ENCODE measurements at regions not wholly inside any gene's neighbourhood (a gene's known extent, or its start where the extent isn't known, plus 50 kb on each side); places are given as distances from the start of the nearest gene placed in this dataset.

GRCh38 chr20:57053793-57054552 is 212.5 kb downstream of the BMP7 start:
- no peaks in the 10 kb centered on the region for H3K27me3 ChIP-seq (ENCODE audit: low read length)
- no peaks in the 10 kb centered on the region for H3K4me1 ChIP-seq (ENCODE audit: low read length)
- H3K4me3 ChIP-seq (ENCODE audit: low read length) = no peak overlapping the region
- no peaks in the 10 kb centered on the region for H3K9me2 ChIP-seq (replicated peaks; ENCODE audit: insufficient read depth, low read length)
- H3K36me3 ChIP-seq (ENCODE audit: insufficient read depth, low read length) = no peaks in the 10 kb centered on the region
- no peaks in the 10 kb centered on the region for H4K20me1 ChIP-seq (ENCODE audit: insufficient read depth, low read depth, low read length)
- H3K9me3 ChIP-seq (ENCODE audit: low read length) = no peaks in the 10 kb centered on the region
- DNase-seq = no peak
- H3K9ac ChIP-seq (ENCODE audit: low read length) = no peak overlapping the region
- no peak overlapping the region for H2AFZ ChIP-seq (ENCODE audit: low read length)
- H3K79me2 ChIP-seq (ENCODE audit: low read length) = no peaks in the 10 kb centered on the region
- no peak overlapping the region for H3K27ac ChIP-seq (ENCODE audit: low read length)
- no peak overlapping the region for H3K4me2 ChIP-seq (ENCODE audit: low read depth, low read length, poor library complexity, severe bottlenecking)

GRCh38 chr20:57055345-57055744 is 211.1 kb downstream of the BMP7 start:
- Histone ChIP-seq H3K27me3 (ENCODE audit: low read length) (no peaks in the 10 kb centered on the region), H3K9me2 (replicated peaks; ENCODE audit: insufficient read depth, low read length) (no peaks in the 10 kb centered on the region), H3K79me2 (ENCODE audit: low read length) (no peaks in the 10 kb centered on the region), H3K36me3 (ENCODE audit: insufficient read depth, low read length) (no peaks in the 10 kb centered on the region), H3K27ac (ENCODE audit: low read length) (no peak overlapping the region), H3K4me1 (ENCODE audit: low read length) (peaks cover under 1% of the 10 kb centered on the region), H3K4me2 (ENCODE audit: low read depth, low read length, poor library complexity, severe bottlenecking) (no peak overlapping the region), H2AFZ (ENCODE audit: low read length) (no peak overlapping the region), H3K9ac (ENCODE audit: low read length) (no peak overlapping the region), H3K9me3 (ENCODE audit: low read length) (no peaks in the 10 kb centered on the region), H4K20me1 (ENCODE audit: insufficient read depth, low read depth, low read length) (no peaks in the 10 kb centered on the region), H3K4me3 (ENCODE audit: low read length) (no peak overlapping the region)
- DNase-seq = no peak

GRCh38 chr20:57056651-57057050 is 209.8 kb downstream of the BMP7 start:
- Histone ChIP-seq H3K27me3 (ENCODE audit: low read length) (no peaks in the 10 kb centered on the region), H3K4me3 (ENCODE audit: low read length) (no peak overlapping the region), H3K4me1 (ENCODE audit: low read length) (peaks cover 7% of the 10 kb centered on the region), H3K36me3 (ENCODE audit: insufficient read depth, low read length) (no peaks in the 10 kb centered on the region), H3K9me2 (replicated peaks; ENCODE audit: insufficient read depth, low read length) (no peaks in the 10 kb centered on the region), H3K4me2 (ENCODE audit: low read depth, low read length, poor library complexity, severe bottlenecking) (no peak overlapping the region), H3K27ac (ENCODE audit: low read length) (no peak overlapping the region), H3K79me2 (ENCODE audit: low read length) (no peaks in the 10 kb centered on the region), H2AFZ (ENCODE audit: low read length) (no peak overlapping the region), H3K9me3 (ENCODE audit: low read length) (no peaks in the 10 kb centered on the region), H3K9ac (ENCODE audit: low read length) (no peak overlapping the region), H4K20me1 (ENCODE audit: insufficient read depth, low read depth, low read length) (no peaks in the 10 kb centered on the region)
- no peak for DNase-seq

GRCh38 chr20:57059055-57059596 is 207.3 kb downstream of the BMP7 start:
- no peak overlapping the region for H3K9ac ChIP-seq (ENCODE audit: low read length)
- no peak overlapping the region for H3K4me2 ChIP-seq (ENCODE audit: low read depth, low read length, poor library complexity, severe bottlenecking)
- no peaks in the 10 kb centered on the region for H4K20me1 ChIP-seq (ENCODE audit: insufficient read depth, low read depth, low read length)
- no peak overlapping the region for H3K27ac ChIP-seq (ENCODE audit: low read length)
- H3K27me3 ChIP-seq (ENCODE audit: low read length) = no peaks in the 10 kb centered on the region
- H3K4me3 ChIP-seq (ENCODE audit: low read length) = no peak overlapping the region
- no peak overlapping the region for H2AFZ ChIP-seq (ENCODE audit: low read length)
- H3K79me2 ChIP-seq (ENCODE audit: low read length) = no peaks in the 10 kb centered on the region
- H3K36me3 ChIP-seq (ENCODE audit: insufficient read depth, low read length) = no peaks in the 10 kb centered on the region
- H3K9me3 ChIP-seq (ENCODE audit: low read length) = no peaks in the 10 kb centered on the region
- DNase-seq = no peak
- H3K4me1 ChIP-seq (ENCODE audit: low read length) = peaks cover 7% of the 10 kb centered on the region
- H3K9me2 ChIP-seq (replicated peaks; ENCODE audit: insufficient read depth, low read length) = no peaks in the 10 kb centered on the region

- Histone ChIP-seq H3K9ac (ENCODE audit: low read length) (no peak overlapping the region), H3K9me3 (ENCODE audit: low read length) (no peaks in the 10 kb centered on the region), H3K4me2 (ENCODE audit: low read depth, low read length, poor library complexity, severe bottlenecking) (no peak overlapping the region), H3K27me3 (ENCODE audit: low read length) (no peaks in the 10 kb centered on the region), H4K20me1 (ENCODE audit: insufficient read depth, low read depth, low read length) (no peaks in the 10 kb centered on the region), H3K9me2 (replicated peaks; ENCODE audit: insufficient read depth, low read length) (no peaks in the 10 kb centered on the region), H2AFZ (ENCODE audit: low read length) (no peak overlapping the region), H3K4me3 (ENCODE audit: low read length) (no peak overlapping the region), H3K36me3 (ENCODE audit: insufficient read depth, low read length) (no peaks in the 10 kb centered on the region), H3K79me2 (ENCODE audit: low read length) (no peaks in the 10 kb centered on the region), H3K27ac (ENCODE audit: low read length) (no peak overlapping the region), H3K4me1 (ENCODE audit: low read length) (peaks cover 7% of the 10 kb centered on the region)
- no peak for DNase-seq
These were observed 205.9 kb downstream of the BMP7 start for GRCh38 chr20:57060407-57061050.

- no peak overlapping the region for H3K9ac ChIP-seq (ENCODE audit: low read length)
- no peak for DNase-seq
These were observed 205.2 kb downstream of the BMP7 start for GRCh38 chr20:57061051-57061900.

GRCh38 chr20:57062241-57062640 is 204.2 kb downstream of the BMP7 start:
- no peaks in the 10 kb centered on the region for H3K79me2 ChIP-seq (ENCODE audit: low read length)
- H2AFZ ChIP-seq (ENCODE audit: low read length) = no peak overlapping the region
- no peak overlapping the region for H3K4me2 ChIP-seq (ENCODE audit: low read depth, low read length, poor library complexity, severe bottlenecking)

More at GRCh38 chr20:57061051-57061900, 205.2 kb downstream of the BMP7 start:
- Histone ChIP-seq H3K27ac (ENCODE audit: low read length) (no peak overlapping the region), H3K36me3 (ENCODE audit: insufficient read depth, low read length) (no peaks in the 10 kb centered on the region), H2AFZ (ENCODE audit: low read length) (no peak overlapping the region), H3K27me3 (ENCODE audit: low read length) (no peaks in the 10 kb centered on the region), H3K4me1 (ENCODE audit: low read length) (peaks cover 7% of the 10 kb centered on the region), H3K4me3 (ENCODE audit: low read length) (no peak overlapping the region), H3K4me2 (ENCODE audit: low read depth, low read length, poor library complexity, severe bottlenecking) (no peak overlapping the region), H3K9me3 (ENCODE audit: low read length) (no peaks in the 10 kb centered on the region), H3K79me2 (ENCODE audit: low read length) (no peaks in the 10 kb centered on the region), H3K9me2 (replicated peaks; ENCODE audit: insufficient read depth, low read length) (no peaks in the 10 kb centered on the region), H4K20me1 (ENCODE audit: insufficient read depth, low read depth, low read length) (no peaks in the 10 kb centered on the region)

More at GRCh38 chr20:57062241-57062640, 204.2 kb downstream of the BMP7 start:
- H4K20me1 ChIP-seq (ENCODE audit: insufficient read depth, low read depth, low read length) = no peaks in the 10 kb centered on the region
- no peak overlapping the region for H3K9ac ChIP-seq (ENCODE audit: low read length)
- no peaks in the 10 kb centered on the region for H3K9me3 ChIP-seq (ENCODE audit: low read length)
- no peaks in the 10 kb centered on the region for H3K27me3 ChIP-seq (ENCODE audit: low read length)
- peaks cover 7% of the 10 kb centered on the region for H3K4me1 ChIP-seq (ENCODE audit: low read length)
- no peaks in the 10 kb centered on the region for H3K36me3 ChIP-seq (ENCODE audit: insufficient read depth, low read length)
- H3K4me3 ChIP-seq (ENCODE audit: low read length) = no peak overlapping the region
- H3K27ac ChIP-seq (ENCODE audit: low read length) = no peak overlapping the region
- DNase-seq = no peak
- H3K9me2 ChIP-seq (replicated peaks; ENCODE audit: insufficient read depth, low read length) = no peaks in the 10 kb centered on the region

Data from Karpas-422 (cell line).